ENCODE measurements at regions not wholly inside any gene's neighbourhood (a gene's known extent, or its start where the extent isn't known, plus 50 kb on each side); places are given as distances from the start of the nearest gene placed in this dataset.

DNA sequence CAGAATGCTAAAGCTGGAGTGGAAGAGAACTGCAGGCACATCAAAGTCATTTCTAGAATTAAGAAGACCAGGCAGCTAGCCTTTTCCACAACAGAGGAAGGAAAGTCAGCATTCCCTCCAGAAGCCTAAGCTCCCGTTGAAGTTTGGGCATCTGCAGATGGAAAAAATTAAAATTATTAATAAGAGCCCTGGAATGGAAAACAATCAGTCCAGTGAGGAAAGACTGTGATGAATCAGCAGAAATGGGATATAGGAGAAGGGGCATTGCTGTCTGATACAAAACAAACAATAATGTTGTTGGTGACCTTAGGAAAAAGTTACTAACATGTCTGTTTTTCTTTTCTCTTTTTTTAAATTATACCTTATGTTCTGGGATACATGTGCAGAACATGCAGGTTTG is 450.7 kb upstream of the SLC14A2 start:
- peaks cover 8% of the 10 kb centered on the region for H3K4me1 ChIP-seq
- no peak overlapping the region for H3K4me3 ChIP-seq
- H3K9me3 ChIP-seq = no peaks in the 10 kb centered on the region
- DNase-seq = no peak
- H3K9ac ChIP-seq (ENCODE audit: low read depth in 2 of 2, low read length in 2 of 2) = no peak overlapping the region
- no peaks in the 10 kb centered on the region for H3K27me3 ChIP-seq
- H3K27ac ChIP-seq = no peak overlapping the region
- intact Hi-C loops (cut with DNase I) = no loop called here
- TF ChIP-seq, protein P1, sequence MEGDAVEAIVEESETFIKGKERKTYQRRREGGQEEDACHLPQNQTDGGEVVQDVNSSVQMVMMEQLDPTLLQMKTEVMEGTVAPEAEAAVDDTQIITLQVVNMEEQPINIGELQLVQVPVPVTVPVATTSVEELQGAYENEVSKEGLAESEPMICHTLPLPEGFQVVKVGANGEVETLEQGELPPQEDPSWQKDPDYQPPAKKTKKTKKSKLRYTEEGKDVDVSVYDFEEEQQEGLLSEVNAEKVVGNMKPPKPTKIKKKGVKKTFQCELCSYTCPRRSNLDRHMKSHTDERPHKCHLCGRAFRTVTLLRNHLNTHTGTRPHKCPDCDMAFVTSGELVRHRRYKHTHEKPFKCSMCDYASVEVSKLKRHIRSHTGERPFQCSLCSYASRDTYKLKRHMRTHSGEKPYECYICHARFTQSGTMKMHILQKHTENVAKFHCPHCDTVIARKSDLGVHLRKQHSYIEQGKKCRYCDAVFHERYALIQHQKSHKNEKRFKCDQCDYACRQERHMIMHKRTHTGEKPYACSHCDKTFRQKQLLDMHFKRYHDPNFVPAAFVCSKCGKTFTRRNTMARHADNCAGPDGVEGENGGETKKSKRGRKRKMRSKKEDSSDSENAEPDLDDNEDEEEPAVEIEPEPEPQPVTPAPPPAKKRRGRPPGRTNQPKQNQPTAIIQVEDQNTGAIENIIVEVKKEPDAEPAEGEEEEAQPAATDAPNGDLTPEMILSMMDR (IDR thresholded peaks at IDR 0.05) = no peak
- no peaks in the 10 kb centered on the region for H3K36me3 ChIP-seq

DNA sequence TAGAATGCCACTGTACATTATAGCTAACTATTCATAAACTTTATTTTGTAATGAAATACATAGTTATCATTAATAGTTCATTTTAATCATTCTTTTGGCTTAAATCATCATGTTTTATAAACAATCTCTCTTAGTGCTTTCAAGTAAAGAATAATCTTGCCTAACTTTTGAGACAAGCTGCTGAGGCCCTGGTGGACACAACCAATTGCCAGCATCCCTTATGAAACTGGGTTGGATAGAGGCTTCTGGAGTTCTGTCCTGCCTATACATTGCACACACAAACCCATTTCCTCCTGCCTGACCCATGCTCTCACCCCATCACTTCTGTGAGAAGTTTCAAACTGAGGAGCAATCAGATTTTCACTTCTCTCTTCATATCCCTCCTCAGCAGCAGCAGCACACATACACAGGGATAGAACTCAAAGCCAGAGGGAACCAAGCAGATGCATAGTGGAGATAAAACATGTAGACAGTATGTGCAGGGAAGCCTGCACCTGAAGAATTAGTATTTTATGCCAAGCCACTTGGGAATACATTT is 450.0 kb upstream of the SLC14A2 start:
- TF ChIP-seq, protein P1 (IDR thresholded peaks at IDR 0.05) = no peak
- no peak for DNase-seq
- intact Hi-C loops (cut with DNase I) = no loop called here
- Histone ChIP-seq H3K36me3 (no peaks in the 10 kb centered on the region), H3K27ac (no peak overlapping the region), H3K9me3 (no peaks in the 10 kb centered on the region), H3K9ac (ENCODE audit: low read depth in 2 of 2, low read length in 2 of 2) (no peak overlapping the region), H3K4me1 (peaks cover 8% of the 10 kb centered on the region), H3K27me3 (no peaks in the 10 kb centered on the region), H3K4me3 (no peak overlapping the region)

DNA sequence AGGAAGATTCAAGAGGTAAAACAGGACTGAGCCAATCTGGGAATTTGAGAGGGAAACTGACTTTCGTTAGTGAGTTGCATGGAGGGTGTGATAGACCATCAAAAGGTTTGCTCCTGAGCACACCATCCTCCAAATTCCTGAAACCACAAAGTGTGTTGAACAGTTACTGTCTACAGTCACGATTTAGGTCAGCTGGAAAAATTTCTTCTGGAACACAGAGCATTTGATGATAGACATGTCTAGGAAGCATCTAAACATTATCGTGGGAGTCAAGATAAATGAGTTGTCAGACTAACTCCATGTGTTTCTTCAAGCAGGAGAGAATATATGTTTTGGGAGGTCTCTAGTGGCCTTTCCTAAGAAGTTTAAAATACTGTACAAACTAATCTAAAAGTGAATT is 449.4 kb upstream of the SLC14A2 start:
- no peak for DNase-seq
- Histone ChIP-seq H3K9ac (ENCODE audit: low read depth in 2 of 2, low read length in 2 of 2) (no peak overlapping the region), H3K9me3 (no peaks in the 10 kb centered on the region), H3K4me3 (no peak overlapping the region), H3K27me3 (no peaks in the 10 kb centered on the region), H3K27ac (no peak overlapping the region), H3K4me1 (peaks cover 8% of the 10 kb centered on the region), H3K36me3 (no peaks in the 10 kb centered on the region)
- intact Hi-C loops (cut with DNase I) = no loop called here
- TF ChIP-seq, protein P1 (IDR thresholded peaks at IDR 0.05) = no peak

DNA sequence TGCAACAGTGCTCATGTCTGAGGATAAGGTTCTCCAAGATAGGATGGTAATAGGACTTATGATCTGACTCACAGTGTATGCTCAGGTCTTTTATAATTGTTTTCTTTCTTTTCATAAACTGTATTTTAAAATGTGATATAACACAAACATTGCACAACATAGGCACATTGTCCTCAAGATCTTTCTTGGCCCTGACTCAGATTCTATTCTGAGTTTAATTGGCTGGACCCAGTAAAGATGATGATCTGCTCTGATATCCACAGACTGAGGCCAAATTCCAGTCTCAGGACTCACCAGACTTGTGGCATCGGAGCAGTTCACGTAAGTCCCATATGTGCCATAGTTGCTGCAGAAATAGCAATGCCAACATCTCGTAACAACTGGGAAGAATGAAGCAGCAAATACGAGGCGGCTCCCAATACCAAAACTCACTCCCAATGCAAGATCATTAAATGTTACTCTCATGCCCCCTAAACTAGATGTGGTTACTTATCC is 448.9 kb upstream of the SLC14A2 start:
- Histone ChIP-seq H3K4me1 (peaks cover 8% of the 10 kb centered on the region), H3K9ac (ENCODE audit: low read depth in 2 of 2, low read length in 2 of 2) (no peak overlapping the region), H3K27ac (peak overlapping the region; percentile 60), H3K4me3 (no peak overlapping the region), H3K36me3 (no peaks in the 10 kb centered on the region), H3K9me3 (no peaks in the 10 kb centered on the region), H3K27me3 (no peaks in the 10 kb centered on the region)
- intact Hi-C loops (cut with DNase I) = no loop called here
- TF ChIP-seq, protein P1 (IDR thresholded peaks at IDR 0.05) = no peak
- DNase-seq = peak; percentile 51

DNA sequence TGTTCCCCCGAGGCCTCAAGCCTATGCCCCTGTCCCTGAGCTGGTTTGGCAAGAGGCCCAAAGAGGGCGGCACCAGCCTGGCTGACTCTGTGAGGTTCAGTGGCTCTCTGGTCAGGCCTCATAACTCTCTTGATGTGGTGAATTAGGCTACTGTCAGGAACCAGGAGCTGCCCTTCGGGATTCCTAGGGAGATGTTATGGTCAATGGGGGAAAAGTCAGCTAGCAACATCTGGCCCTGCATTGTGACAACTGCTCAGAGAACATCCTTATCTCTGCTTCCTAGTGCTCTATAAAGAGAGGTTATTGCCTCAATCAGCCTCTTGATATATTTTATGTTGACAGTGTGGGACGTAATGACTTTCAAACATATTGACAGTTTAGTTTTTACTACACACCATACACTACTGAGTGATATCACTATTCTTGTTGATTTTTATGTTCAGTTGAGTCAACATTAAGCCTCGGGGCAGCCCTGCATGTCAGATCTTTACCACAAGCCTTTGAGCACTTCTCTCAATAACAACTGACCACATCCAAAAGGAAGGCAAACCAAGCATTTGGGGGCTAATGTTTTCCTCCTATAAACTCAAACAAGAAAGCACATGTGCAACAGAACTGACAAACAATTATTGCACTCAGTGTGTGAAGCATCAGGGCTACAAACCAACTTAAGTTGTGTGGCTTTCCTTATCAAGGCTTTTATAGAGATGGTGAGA is 448.3 kb upstream of the SLC14A2 start:
- Histone ChIP-seq H3K36me3 (no peaks in the 10 kb centered on the region), H3K27ac (peak overlapping the region; percentile 60), H3K4me1 (peaks cover 8% of the 10 kb centered on the region), H3K9me3 (no peaks in the 10 kb centered on the region), H3K27me3 (no peaks in the 10 kb centered on the region), H3K9ac (ENCODE audit: low read depth in 2 of 2, low read length in 2 of 2) (no peak overlapping the region), H3K4me3 (no peak overlapping the region)
- intact Hi-C loops (cut with DNase I) = no loop called here
- DNase-seq = peak; percentile 42
- TF ChIP-seq, protein P1 (IDR thresholded peaks at IDR 0.05) = no peak
